Neural crest cell (in vitro differentiated cells): ENCODE measurements at regions not wholly inside any gene's neighbourhood (a gene's known extent, or its start where the extent isn't known, plus 50 kb on each side); places are given as distances from the start of the nearest gene placed in this dataset.

ENCODE experiments used
- DNase-seq: peaks from one replicate; pipeline ENCODE4 v3.0.0; 2021; ENCODE audit warnings: low read depth, mixed read lengths, low spot score
- H3K27ac Mint-ChIP-seq: one replicate; pipeline ENCODE4 v1.8.0; 2021; ENCODE audit warnings: mild to moderate bottlenecking, mixed read lengths; ENCODE audit not compliant: unreplicated experiment
- H3K27me3 Mint-ChIP-seq: 2 replicates; pipeline ENCODE4 v1.8.0; 2021; ENCODE audit warnings: low read depth, mild to moderate bottlenecking, mixed read lengths
- H3K36me3 Mint-ChIP-seq: 2 replicates; pipeline ENCODE4 v1.8.0; 2021; ENCODE audit warnings: low read depth, mild to moderate bottlenecking, mixed read lengths
- H3K4me1 Mint-ChIP-seq: 2 replicates; pipeline ENCODE4 v1.8.0; 2021; ENCODE audit warnings: mixed read lengths
- H3K4me3 Mint-ChIP-seq: one replicate; pipeline ENCODE4 v1.8.0; 2021; ENCODE audit warnings: mild to moderate bottlenecking, mixed read lengths
- H3K9me3 Mint-ChIP-seq: 2 replicates; pipeline ENCODE4 v1.8.0; 2021; ENCODE audit warnings: mixed read lengths
- CTCF ChIP-seq: fragments of 200-600 bp; sonication (generic); conservative IDR thresholded peaks from 2 replicates; pipeline ENCODE4 v1.5.0; 2021; ENCODE audit warnings: antibody characterized with exemption, mild to moderate bottlenecking

- Mint-ChIP-seq H3K4me1 (peaks cover 6% of the 10 kb centered on the region), H3K27me3 (no peaks in the 10 kb centered on the region), H3K36me3 (no peaks in the 10 kb centered on the region), H3K4me3 (no peak overlapping the region), H3K27ac (no peak overlapping the region), H3K9me3 (peaks cover under 1% of the 10 kb centered on the region)
- no peak for TF ChIP-seq CTCF
- DNase-seq, result no peak
Observed at GRCh38 chr2:204341887-204342276, 203.4 kb upstream of the PARD3B start.

DNA sequence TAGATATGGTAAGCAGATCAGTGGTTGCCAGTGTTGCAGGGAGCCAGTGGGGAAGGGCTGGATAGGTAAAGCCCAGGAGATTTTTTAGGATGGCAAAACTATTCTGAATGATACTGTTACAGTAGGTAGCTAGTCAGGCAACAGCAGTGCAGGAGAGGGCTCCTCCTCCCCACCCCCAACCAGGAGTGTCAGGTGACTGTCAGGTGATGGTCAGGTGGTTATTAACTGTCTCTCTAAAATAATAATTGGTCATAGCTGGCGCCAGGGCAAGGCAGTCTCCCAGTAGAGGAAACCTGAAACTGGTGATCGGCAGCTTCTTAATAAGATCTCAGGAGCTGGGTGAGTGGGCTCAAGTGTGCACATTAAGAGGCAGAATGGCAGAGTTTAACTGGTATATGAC lies 201.6 kb upstream of the PARD3B start:
- no peak for TF ChIP-seq CTCF
- Mint-ChIP-seq H3K4me1 (peaks cover 6% of the 10 kb centered on the region), H3K36me3 (no peaks in the 10 kb centered on the region), H3K4me3 (no peak overlapping the region), H3K9me3 (peaks cover 7% of the 10 kb centered on the region), H3K27me3 (no peaks in the 10 kb centered on the region), H3K27ac (no peak overlapping the region)
- no peak for DNase-seq

DNA sequence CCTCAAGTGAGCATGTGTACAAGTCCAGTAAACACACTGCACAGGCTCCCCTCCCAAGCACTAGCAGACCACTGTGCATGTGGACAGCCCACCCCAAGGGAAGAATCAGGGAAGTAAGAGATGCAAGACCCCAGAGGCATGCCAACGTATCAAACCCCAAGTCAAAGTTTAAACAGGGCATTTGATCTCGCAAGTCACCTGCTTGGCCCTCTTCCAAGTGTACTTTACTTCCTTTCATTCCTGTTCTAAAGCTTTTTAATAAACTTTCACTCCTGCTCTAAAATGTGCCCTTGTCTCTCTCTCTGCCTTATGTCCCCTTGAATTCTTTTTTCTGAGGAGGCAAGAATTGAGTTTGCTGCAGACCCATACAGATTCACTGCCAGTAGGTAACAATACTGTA lies 201.2 kb upstream of the PARD3B start:
- H3K27me3 Mint-ChIP-seq, result no peaks in the 10 kb centered on the region

DNA sequence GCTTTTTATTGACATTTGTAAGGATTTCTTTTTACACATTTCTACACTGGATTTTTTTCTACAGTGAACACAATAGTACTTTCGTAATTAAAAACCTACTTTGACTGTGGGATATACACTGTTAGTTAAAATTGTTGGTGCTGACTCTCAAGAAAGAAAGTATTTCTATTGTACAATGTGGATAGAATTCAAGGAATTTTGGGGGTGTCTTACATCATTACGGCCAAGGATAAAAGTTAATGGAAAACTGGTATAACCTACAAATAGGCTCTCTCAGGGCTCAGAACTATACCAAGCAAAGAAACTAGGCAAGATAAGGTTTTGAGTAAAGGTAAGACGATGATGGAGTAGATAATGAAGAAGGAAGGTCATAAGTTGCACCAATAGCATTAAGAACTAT lies 198.4 kb upstream of the PARD3B start:
- TF ChIP-seq CTCF, result no peak
- no peak overlapping the region for H3K4me3 Mint-ChIP-seq
- no peaks in the 10 kb centered on the region for H3K27me3 Mint-ChIP-seq
- peaks cover 7% of the 10 kb centered on the region for H3K9me3 Mint-ChIP-seq
- H3K27ac Mint-ChIP-seq, result no peak overlapping the region
- H3K36me3 Mint-ChIP-seq, result no peaks in the 10 kb centered on the region
- no peaks in the 10 kb centered on the region for H3K4me1 Mint-ChIP-seq
- no peak for DNase-seq

More for the DNA sequence above, 201.2 kb upstream of the PARD3B start:
- peaks cover 6% of the 10 kb centered on the region for H3K4me1 Mint-ChIP-seq
- no peaks in the 10 kb centered on the region for H3K36me3 Mint-ChIP-seq
- H3K4me3 Mint-ChIP-seq, result no peak overlapping the region
- no peak overlapping the region for H3K27ac Mint-ChIP-seq
- TF ChIP-seq CTCF, result no peak
- DNase-seq, result no peak
- peaks cover 7% of the 10 kb centered on the region for H3K9me3 Mint-ChIP-seq

- TF ChIP-seq CTCF, result no peak
- Mint-ChIP-seq H3K9me3 (no peaks in the 10 kb centered on the region), H3K36me3 (no peaks in the 10 kb centered on the region), H3K27me3 (no peaks in the 10 kb centered on the region), H3K27ac (no peak overlapping the region), H3K4me3 (no peak overlapping the region), H3K4me1 (peaks cover 13% of the 10 kb centered on the region)
- no peak for DNase-seq
Observed at GRCh38 chr2:204353823-204354222, 191.5 kb upstream of the PARD3B start.

DNA sequence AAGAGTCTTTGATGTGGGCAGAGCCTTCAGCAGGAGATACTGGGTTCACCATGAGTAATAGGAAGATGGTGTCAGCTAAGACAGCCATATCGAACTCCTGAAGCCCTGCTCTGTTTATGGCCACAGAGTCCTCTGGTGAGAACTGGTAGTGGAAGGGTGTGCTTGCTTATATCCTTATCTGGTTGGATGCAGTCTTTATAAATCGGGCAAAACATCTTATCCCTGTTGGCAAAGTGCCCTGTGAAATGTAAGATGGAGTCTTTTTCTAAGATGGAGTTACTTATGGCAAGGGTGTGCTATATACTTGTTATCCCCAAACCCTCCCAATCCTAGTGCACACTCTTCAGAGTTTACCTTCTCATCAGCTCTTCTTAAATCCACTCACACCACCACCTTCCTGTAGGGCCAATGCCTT lies 190.8 kb upstream of the PARD3B start:
- H3K27ac Mint-ChIP-seq, result no peak overlapping the region
- H3K4me1 Mint-ChIP-seq, result peaks cover 13% of the 10 kb centered on the region
- no peak for DNase-seq
- no peak overlapping the region for H3K4me3 Mint-ChIP-seq
- no peaks in the 10 kb centered on the region for H3K36me3 Mint-ChIP-seq
- H3K9me3 Mint-ChIP-seq, result no peaks in the 10 kb centered on the region
- TF ChIP-seq CTCF, result no peak
- H3K27me3 Mint-ChIP-seq, result no peaks in the 10 kb centered on the region
